Esophagus squamous epithelium (tissue), 5 donors: ENCODE measurements at regions not wholly inside any gene's neighbourhood (a gene's known extent, or its start where the extent isn't known, plus 50 kb on each side); places are given as distances from the start of the nearest gene placed in this dataset.
"Not testable (repeated sequence)": the region's sequence is repeated elsewhere in the genome, so short reads cannot be mapped to it uniquely, and the experiment has no call there.

Experiments used
- DNase-seq: peaks from one replicate; lab custom pipeline; 2025; lab: John Stamatoyannopoulos, UW
- H3K27ac ChIP-seq, 4 donors: fragments of 200-600 bp; sonication (generic); one replicate each; pipeline ENCODE4 v1.5.1; 2016 to 2019; ENCODE audit warnings: mild to moderate bottlenecking in 1 of 4
- H3K27me3 ChIP-seq, 4 donors: fragments of 200-600 bp; sonication (generic); 1 replicate in 3 of 4; 2 replicates in 1 of 4; pipeline versions ENCODE4 v1.5.1 to v1.6.0; 2017 to 2021; ENCODE audit warnings: antibody characterized with exemption in 1 of 4
- H3K36me3 ChIP-seq, 3 donors: fragments of 200-600 bp; sonication (generic); one replicate each; pipeline ENCODE4 v1.5.1; 2016 to 2019
- H3K4me1 ChIP-seq, 3 donors: fragments of 200-600 bp; sonication (generic); one replicate each; pipeline ENCODE4 v1.5.1; 2017 to 2019
- H3K4me3 ChIP-seq, 4 donors: fragments of 200-600 bp; sonication (generic); 1 replicate in 3 of 4; 2 replicates in 1 of 4; pipeline ENCODE4 v1.5.1; 2016 to 2019; ENCODE audit warnings: mild to moderate bottlenecking in 2 of 4, moderate library complexity in 1 of 4
- H3K9me3 ChIP-seq, 3 donors: fragments of 200-600 bp; sonication (generic); one replicate each; pipeline ENCODE4 v1.5.1; 2016 to 2019
- CTCF ChIP-seq, 6 experiments: fragments of 450-650 bp in 4 of 6; fragments of 200-600 bp in 2 of 6; sonication (generic) in 2 of 6; IDR thresholded peaks; one replicate each; pipeline ENCODE4 v1.5.1; 2016 to 2019; ENCODE audit warnings: antibody characterized with exemption in 6 of 6, mild to moderate bottlenecking in 4 of 6, moderate library complexity in 4 of 6
- POLR2A ChIP-seq, 4 donors: fragments of 450-650 bp; IDR thresholded peaks; one replicate each; pipeline ENCODE4 v1.6.1; 2017; ENCODE audit warnings: antibody characterized with exemption in 4 of 4, mild to moderate bottlenecking in 4 of 4, moderate library complexity in 3 of 4
- WGBS, 2 donors: methylation state at CpG; one replicate each; pipeline ENCODE4 v1.1.5; 2018; 5-methylcytosine and 5-hydroxymethylcytosine counted together
- intact Hi-C: fragments of 100-400 bp; cut with DNase I; formaldehyde crosslinking; loops from one replicate; pipeline ENCODE4 v1.15.0; 2022
- donor health status: DM: yes; HTN: yes; CAD: no.

GRCh38 chr20:30892541-30893345 is 364.7 kb upstream of the DEFB115 start:
- 12 to 71% methylated on average over 17 to 24 of the region's 38 CpGs for WGBS, 2 donors
- no peak for TF ChIP-seq POLR2A (IDR thresholded peaks at IDR 0.05)
- TF ChIP-seq CTCF (IDR thresholded peaks at IDR 0.05): no peak
- Histone ChIP-seq H3K9me3 (peaks cover 0 to 4% (median 0%) of the 10 kb centered on the region in 3 donors), H3K36me3 (no peaks in the 10 kb centered on the region), H3K4me1 (no peaks in the 10 kb centered on the region), H3K4me3 (no peak overlapping the region), H3K27me3 (peaks cover 0 to 59% (median 0%) of the 10 kb centered on the region in 4 donors), H3K27ac (no peak overlapping the region)
- intact Hi-C loops: no loop called here
- no peak for DNase-seq

- intact Hi-C loops, DNase-seq, H3K4me3 ChIP-seq, H3K36me3 ChIP-seq, H3K27ac ChIP-seq, H3K9me3 ChIP-seq, H3K4me1 ChIP-seq: not testable (repeated sequence)
- 8 to 76% methylated on average over 11 to 25 of the region's 48 CpGs for WGBS, 2 donors
- peaks cover 0 to 57% (median 0%) of the 10 kb centered on the region in 4 donors for H3K27me3 ChIP-seq
Observed at GRCh38 chr20:30893346-30894314, 363.8 kb upstream of the DEFB115 start.

- H3K9me3 ChIP-seq, intact Hi-C loops, H3K27ac ChIP-seq, H3K36me3 ChIP-seq, DNase-seq, H3K4me3 ChIP-seq, H3K4me1 ChIP-seq: not testable (repeated sequence)
- H3K27me3 ChIP-seq: peaks cover 0 to 66% (median 0%) of the 10 kb centered on the region in 4 donors
- 13 to 87% methylated on average over 7 to 13 of the region's 35 CpGs for WGBS, 2 donors
Observed at GRCh38 chr20:30894707-30895353, 362.6 kb upstream of the DEFB115 start.

GRCh38 chr20:30895354-30895711 is 362.1 kb upstream of the DEFB115 start:
- WGBS, 2 donors: 80% methylated on average over 1 of the region's 25 CpGs; no CpG with 5 or more reads in 1 of the 2 donors
- H3K9me3 ChIP-seq, intact Hi-C loops: not testable (repeated sequence)

GRCh38 chr20:30899370-30900079 is 357.9 kb upstream of the DEFB115 start:
- peaks cover 0 to 38% (median 0%) of the 10 kb centered on the region in 4 donors for H3K27me3 ChIP-seq
- intact Hi-C loops, H3K27ac ChIP-seq, H3K36me3 ChIP-seq, H3K4me3 ChIP-seq, H3K9me3 ChIP-seq, DNase-seq, H3K4me1 ChIP-seq: not testable (repeated sequence)
- 14 to 65% methylated on average over 4 to 9 of the region's 41 CpGs for WGBS, 2 donors

More at GRCh38 chr20:30895354-30895711, 362.1 kb upstream of the DEFB115 start:
- H3K27me3 ChIP-seq: peaks cover 0 to 71% (median 0%) of the 10 kb centered on the region in 4 donors
- H3K4me3 ChIP-seq, H3K27ac ChIP-seq, H3K36me3 ChIP-seq, H3K4me1 ChIP-seq, DNase-seq: not testable (repeated sequence)

GRCh38 chr20:30900080-30900719 is 357.3 kb upstream of the DEFB115 start:
- DNase-seq, H3K27ac ChIP-seq, H3K4me3 ChIP-seq, H3K36me3 ChIP-seq, H3K4me1 ChIP-seq, intact Hi-C loops: not testable (repeated sequence)
- Histone ChIP-seq H3K27me3 (peaks cover 0 to 31% (median 0%) of the 10 kb centered on the region in 4 donors), H3K9me3 (peaks cover 0 to 10% (median 0%) of the 10 kb centered on the region in 3 donors)
- WGBS, 2 donors: 29 to 69% methylated on average over 6 to 12 of the region's 30 CpGs

- peaks cover 0 to 36% (median 0%) of the 10 kb centered on the region in 3 donors for H3K9me3 ChIP-seq
- DNase-seq, H3K4me1 ChIP-seq, H3K27me3 ChIP-seq, H3K27ac ChIP-seq, intact Hi-C loops, H3K4me3 ChIP-seq, H3K36me3 ChIP-seq: not testable (repeated sequence)
- WGBS, 2 donors: 83 to 90% methylated on average over 18 to 19 of the region's 19 CpGs
Observed at GRCh38 chr20:30905231-30905630, 352.2 kb upstream of the DEFB115 start.
